Activated CD4-positive, alpha-beta T cell treated with anti-CD3 and anti-CD28 coated beads for 24 hours (primary cell): ENCODE measurements at regions not wholly inside any gene's neighbourhood (a gene's known extent, or its start where the extent isn't known, plus 50 kb on each side); places are given as distances from the start of the nearest gene placed in this dataset.
"Not testable (repeated sequence)": the region's sequence is repeated elsewhere in the genome, so short reads cannot be mapped to it uniquely, and the experiment has no call there.

Source experiments
- DNase-seq, 2 donors: peaks; one replicate each; pipeline ENCODE4 v3.0.0-alpha.2; 2020; ENCODE audit warnings: low read depth in 2 of 2

DNA sequence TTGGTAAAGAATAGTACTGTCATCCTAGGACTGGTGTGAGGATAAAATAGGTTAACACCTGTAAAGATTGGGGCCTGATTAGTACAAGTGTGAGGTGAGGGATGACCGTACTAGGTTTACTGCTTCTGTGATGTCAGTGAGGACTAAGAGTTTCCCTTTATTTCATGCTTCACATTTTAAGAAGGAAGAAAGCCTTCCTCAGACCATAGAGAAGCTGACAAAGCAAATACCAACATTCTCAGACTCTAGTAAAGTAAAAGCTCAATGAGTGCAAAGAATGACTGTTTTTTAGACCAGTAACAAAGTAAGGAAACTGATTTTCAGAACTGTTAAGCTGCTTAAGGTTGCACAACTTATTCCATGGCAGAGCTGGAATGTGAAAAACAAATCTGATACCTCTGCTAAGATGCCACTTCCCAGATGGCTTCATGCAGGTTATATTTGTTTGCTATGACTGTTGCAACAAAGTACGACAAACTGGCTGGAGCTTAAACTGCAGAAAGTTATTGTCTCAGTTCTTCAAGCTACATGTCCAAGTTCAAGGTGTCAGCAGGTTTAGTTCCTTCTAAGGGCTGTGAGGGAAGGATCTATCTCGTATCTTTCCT is 354.9 kb downstream of the RSL24D1 start:
- no peak for DNase-seq

DNA sequence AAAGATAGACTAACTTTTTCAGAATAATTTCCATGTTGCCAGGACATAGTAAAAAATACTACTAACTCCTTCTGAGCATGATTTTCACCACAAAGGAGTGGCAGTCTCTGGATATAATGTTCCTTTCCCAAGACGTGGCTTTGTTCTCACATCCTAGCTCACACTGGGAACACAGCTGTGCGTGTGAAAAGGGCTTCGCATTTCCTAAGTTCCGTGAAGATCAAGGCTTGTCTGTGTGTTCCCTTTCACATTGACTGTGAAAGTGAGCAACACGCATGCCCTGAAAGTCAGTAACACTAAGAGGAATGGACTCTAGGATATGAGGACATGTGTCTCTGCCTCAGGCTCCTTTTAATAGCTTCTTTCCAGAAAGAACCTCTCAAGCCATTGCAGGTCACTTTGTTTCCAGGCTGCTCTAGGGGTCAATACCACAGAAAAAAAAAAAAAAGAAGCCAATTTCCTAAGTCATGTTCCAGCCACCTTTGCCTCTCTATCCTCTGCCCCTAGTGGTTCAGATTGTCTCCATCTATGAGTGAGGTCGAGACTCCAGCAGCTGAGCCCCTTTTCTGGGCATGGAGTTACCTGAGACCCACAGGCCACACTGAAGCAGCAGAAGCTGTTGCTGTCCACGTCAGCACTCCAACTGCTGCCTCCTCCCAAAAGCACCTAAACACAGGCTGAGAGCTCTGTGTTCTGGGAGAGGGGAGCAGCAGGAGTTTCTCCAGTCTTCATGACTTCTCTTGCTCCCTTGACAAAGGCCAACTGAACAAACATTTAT is 355.9 kb downstream of the RSL24D1 start:
- DNase-seq, result no peak

GRCh38 chr15:54839379-54839778 is 357.4 kb downstream of the RSL24D1 start:
- no peak for DNase-seq

DNA sequence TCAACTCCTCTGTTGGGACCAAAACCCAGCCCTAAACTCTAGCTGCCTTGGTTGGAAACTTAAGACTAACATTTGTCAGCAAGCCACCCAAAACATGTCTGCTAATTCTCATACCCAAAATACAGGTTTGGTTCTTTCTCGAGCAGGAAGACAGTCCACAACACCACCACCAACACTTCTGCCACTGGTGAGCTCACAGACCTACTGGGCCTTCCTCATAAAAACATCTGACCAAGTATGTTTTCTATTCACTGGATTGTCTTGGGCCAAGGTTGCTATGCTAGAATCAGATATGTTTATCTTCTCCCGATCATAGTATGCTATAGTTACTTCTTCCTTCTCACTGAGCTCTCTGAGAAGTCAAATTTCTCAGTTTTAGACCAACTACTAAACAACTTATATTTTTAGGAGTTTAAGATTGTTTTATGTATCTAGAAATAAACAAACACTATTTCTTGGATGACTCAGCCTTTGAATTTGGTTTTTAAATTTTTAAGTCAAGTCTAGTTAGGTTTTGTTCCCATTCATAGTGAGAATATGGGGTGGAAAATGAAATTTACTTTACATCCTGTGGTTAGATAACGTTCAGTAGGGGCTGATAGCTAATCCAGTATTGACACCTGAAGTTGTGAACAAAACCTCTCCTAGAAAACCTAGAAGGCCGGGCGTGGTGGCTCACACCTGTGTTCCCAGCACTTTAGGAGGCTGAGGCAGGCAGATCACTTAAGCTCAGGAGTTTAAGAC is 360.5 kb downstream of the RSL24D1 start:
- no peak for DNase-seq

- DNase-seq, result no peak
Measured at GRCh38 chr15:54829821-54830220, 366.9 kb downstream of the RSL24D1 start.

DNA sequence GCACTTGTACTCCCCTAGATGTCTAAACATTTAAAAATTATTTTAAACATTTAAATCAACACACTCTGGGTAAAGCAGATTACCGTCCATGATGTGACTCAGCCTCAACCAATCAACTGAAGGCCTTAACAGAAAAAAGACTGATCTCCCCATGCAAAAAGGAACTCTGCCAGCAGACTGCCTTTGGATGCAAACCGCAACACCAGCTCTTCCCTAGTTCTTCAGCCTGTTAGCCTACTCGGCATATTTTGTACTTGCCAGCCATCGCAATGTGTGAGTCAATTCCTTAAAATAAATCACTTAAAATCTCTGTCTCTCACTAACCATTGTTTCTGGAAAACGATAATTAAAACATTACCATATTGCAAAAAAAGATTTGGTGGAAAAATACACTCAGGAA is 375.9 kb downstream of the RSL24D1 start:
- no peak for DNase-seq

GRCh38 chr15:54820098-54820497 is 376.6 kb downstream of the RSL24D1 start:
- no peak for DNase-seq

GRCh38 chr15:54816401-54816800 is 380.3 kb downstream of the RSL24D1 start:
- DNase-seq, result no peak

- DNase-seq, result no peak
Measured at GRCh38 chr15:54815556-54815955, 381.2 kb downstream of the RSL24D1 start.

DNA sequence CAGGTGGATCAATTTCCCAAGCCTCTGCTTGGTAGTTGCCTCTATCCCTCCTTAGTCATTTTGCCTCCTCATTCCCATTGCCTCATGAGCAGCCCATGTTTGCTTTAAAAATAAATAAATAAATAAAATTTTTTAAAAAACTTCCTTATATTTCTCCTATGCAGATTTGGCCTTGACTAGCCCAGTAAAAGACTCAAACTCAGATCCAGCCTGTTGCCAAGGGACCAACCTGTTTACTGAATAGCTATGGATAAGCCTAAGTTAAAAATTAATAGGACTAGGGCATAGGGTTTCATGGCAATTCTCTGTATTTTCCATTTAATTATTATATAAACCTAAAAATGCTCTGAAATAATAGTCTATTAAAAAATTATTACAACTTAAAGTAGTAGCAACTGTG is 384.4 kb downstream of the RSL24D1 start:
- DNase-seq, result no peak

- DNase-seq, result no peak
Measured at GRCh38 chr15:54810496-54810895, 386.2 kb downstream of the RSL24D1 start.

DNA sequence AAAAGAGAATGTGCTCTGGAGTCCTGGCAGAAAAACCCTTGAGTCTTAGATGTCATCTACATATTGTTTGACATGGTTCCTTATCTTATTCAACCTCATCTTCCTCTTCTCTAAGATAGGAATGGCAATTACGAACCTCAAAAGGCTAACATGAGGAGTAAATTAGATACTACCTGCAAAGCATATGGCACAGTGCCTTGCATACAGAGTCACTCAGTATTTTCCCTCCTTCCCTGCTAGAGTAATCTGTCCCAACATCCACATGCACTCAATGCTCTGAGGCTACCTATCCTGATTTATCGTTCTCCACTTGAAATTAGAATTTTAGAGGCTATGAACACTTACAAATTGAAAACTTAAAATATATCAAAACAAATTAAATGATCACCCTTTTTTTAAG is 386.7 kb downstream of the RSL24D1 start:
- no peak for DNase-seq

DNA sequence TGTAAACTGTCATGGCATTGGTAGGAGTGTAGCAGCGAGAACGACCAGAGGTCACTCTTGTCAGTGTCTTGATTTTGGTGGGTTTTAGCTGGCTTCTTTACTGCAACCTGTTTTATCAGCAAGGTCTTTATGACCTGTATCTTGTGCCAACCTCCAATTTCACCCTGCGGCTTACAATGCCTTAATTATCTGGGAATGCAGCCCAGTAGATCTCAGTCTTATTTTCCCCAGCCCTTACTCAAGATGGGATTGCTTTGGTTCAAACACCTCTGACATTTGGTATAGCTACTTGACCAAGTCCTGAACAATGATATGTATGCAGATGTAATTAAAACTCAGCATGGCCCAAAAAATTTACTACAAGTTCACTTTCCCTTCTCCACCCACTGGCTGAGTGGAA is 388.4 kb downstream of the RSL24D1 start:
- no peak for DNase-seq

- DNase-seq, result no peak
Measured at GRCh38 chr15:54803987-54804386, 392.8 kb downstream of the RSL24D1 start.

- no peak for DNase-seq
Measured at GRCh38 chr15:54803134-54803808, 393.5 kb downstream of the RSL24D1 start.

DNA sequence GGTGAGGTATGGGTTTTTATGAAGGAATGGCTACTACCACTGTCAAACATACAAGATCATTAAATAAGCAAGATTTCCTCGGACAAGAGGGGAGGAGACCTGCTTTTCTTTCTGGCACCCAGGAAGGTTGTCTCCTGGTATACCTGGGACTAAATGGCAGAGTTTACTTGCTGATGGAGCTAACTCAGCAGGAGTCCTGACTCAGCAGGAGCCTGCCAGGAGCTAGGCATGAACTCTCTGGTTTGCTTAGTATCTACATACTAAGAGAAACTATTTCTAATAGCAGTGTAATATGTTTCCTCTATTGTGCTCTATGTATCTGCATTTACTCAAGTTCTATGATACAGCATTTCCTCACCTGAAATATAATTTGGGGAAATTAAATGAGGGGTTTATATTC is 404.2 kb downstream of the RSL24D1 start:
- no peak for DNase-seq

DNA sequence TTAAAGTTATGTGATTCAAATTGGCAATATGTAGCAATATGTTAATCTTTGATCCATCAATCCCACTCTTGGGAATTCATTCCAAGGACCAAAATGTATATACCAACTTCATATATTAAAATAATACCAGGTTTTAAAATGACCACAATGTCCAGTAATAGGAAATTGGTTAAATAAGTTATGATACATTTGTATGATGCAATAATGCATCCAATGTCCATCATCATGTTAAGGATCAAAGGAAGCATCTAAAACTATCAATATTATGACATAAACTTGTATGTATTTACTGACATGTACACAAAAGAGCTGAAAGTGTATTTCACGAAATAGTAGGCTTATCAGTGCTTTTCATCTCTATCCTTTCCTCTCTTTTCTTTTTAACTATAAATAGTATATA is 406.0 kb downstream of the RSL24D1 start:
- no peak for DNase-seq

DNA sequence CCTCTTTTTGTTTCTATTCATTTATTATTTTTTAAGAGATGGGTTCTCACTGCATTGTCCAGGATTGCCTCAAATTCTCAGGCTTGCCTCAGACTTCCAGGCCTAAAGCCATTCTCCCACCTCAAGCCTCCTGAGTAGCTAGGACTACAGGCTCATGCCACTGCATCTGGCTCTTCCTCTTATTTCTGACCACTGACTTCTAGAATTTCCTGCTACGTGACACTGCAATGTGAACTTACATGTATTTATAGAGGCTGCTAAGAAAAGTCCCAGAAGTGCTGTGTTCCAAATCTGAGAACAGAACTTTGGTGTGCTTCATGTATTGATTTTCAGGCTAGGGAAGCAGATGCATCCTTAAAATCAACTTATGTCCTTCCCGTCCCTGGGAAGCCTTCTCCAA is 407.4 kb downstream of the RSL24D1 start:
- no peak for DNase-seq

DNA sequence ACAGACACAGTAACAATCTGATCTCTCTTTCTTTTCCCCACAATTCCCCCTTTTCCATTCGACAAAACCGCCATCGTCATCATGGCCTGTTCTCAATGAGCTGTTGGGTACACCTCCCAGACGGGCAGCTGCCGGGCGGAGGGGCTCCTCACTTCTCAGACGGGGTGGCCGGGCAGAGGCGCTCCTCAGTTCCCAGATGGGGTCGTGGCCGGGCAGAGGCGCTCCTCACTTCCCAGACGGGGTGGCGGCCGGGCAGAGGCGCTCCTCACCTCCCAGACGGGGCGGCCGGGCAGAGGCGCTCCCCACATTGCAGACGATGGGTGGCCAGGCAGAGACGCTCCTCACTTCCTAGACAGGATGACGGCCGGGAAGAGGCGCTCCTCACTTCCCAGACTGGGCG is 415.5 kb downstream of the RSL24D1 start:
- DNase-seq, result not testable (repeated sequence)

DNA sequence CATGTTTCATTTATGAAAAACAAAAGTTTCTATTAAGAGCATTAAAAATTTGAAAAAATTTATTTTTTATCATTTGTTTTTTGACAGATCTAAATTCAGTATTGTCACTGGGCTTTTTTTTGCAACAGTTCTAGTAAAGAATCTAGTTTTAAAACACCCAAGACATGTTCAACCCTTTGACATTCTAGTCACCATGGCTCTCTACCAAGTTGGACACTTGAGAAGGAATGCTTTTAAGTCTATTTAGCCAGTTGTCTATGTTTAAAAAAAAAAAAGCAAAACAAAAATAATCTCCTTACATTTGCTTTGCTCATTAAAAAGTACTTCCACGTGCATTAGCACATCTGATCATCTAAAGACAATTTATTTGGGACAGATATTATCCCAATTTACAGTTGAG is 417.5 kb downstream of the RSL24D1 start:
- DNase-seq, result no peak

GRCh38 chr15:54776410-54776809 is 420.3 kb downstream of the RSL24D1 start:
- DNase-seq, result no peak

DNA sequence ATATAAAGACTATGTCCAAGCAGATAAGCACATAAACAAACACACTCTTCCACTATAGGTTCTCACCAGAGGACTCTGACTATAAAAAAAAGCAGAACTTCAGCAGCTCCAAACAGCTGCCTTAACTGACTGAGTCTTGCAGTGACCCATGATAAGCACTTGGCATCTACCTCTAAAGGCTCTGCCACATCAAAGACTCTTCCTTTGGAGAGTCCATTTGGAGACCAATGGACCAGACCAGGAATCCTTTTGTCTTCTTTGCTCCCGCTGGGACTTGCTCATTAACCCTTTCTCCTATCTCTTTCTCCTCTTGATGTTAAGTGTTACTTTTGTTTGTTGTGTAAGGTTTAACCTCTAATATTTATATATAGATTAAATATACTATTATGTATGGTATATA is 424.1 kb downstream of the RSL24D1 start:
- DNase-seq, result no peak
